ENCODE measurements at regions not wholly inside any gene's neighbourhood (a gene's known extent, or its start where the extent isn't known, plus 50 kb on each side); places are given as distances from the start of the nearest gene placed in this dataset.
"Not testable (repeated sequence)": the region's sequence is repeated elsewhere in the genome, so short reads cannot be mapped to it uniquely, and the experiment has no call there.

GRCh38 chr10:78438907-78439809, 405.5 kb downstream of the RPS24 start:
- no peak for DNase-seq

- no peak for DNase-seq
Observed at GRCh38 chr10:78441010-78441409, 407.3 kb downstream of the RPS24 start.

GRCh38 chr10:78441694-78442093, 408.0 kb downstream of the RPS24 start:
- no peak for DNase-seq

- no peak for DNase-seq
Observed at GRCh38 chr10:78442836-78443550, 409.3 kb downstream of the RPS24 start.

- DNase-seq, result no peak
Observed at GRCh38 chr10:78443900-78444571, 410.4 kb downstream of the RPS24 start.

GRCh38 chr10:78444741-78445140, 411.1 kb downstream of the RPS24 start:
- DNase-seq, result not testable (repeated sequence)

GRCh38 chr10:78445308-78445707, 411.6 kb downstream of the RPS24 start:
- no peak for DNase-seq

- DNase-seq, result no peak
Observed at GRCh38 chr10:78448470-78448869, 414.8 kb downstream of the RPS24 start.

GRCh38 chr10:78448994-78449418, 415.3 kb downstream of the RPS24 start:
- DNase-seq, result no peak

GRCh38 chr10:78449554-78449953, 415.9 kb downstream of the RPS24 start:
- DNase-seq, result no peak

GRCh38 chr10:78450239-78450638, 416.6 kb downstream of the RPS24 start:
- DNase-seq, result no peak

- DNase-seq, result no peak
Observed at GRCh38 chr10:78450807-78451485, 417.3 kb downstream of the RPS24 start.

- DNase-seq, result no peak
Observed at GRCh38 chr10:78451592-78451991, 417.9 kb downstream of the RPS24 start.

GRCh38 chr10:78454123-78454645, 420.5 kb downstream of the RPS24 start:
- DNase-seq, result no peak

- no peak for DNase-seq
Observed at GRCh38 chr10:78455236-78455635, 421.6 kb downstream of the RPS24 start.

GRCh38 chr10:78455811-78456210, 422.1 kb downstream of the RPS24 start:
- DNase-seq, result no peak

GRCh38 chr10:78456649-78457400, 423.2 kb downstream of the RPS24 start:
- DNase-seq, result no peak

GRCh38 chr10:78457804-78458482, 424.3 kb downstream of the RPS24 start:
- DNase-seq, result no peak

GRCh38 chr10:78458983-78459638, 425.4 kb downstream of the RPS24 start:
- DNase-seq, result no peak

GRCh38 chr10:78459639-78460037, 426.0 kb downstream of the RPS24 start:
- no peak for DNase-seq
